Suprapubic skin (tissue), 4 donors: ENCODE measurements at regions not wholly inside any gene's neighbourhood (a gene's known extent, or its start where the extent isn't known, plus 50 kb on each side); places are given as distances from the start of the nearest gene placed in this dataset.
"Not testable (repeated sequence)": the region's sequence is repeated elsewhere in the genome, so short reads cannot be mapped to it uniquely, and the experiment has no call there.

Experiments used
- DNase-seq, 2 donors: peaks; one replicate each; pipeline ENCODE4 v3.0.0-alpha.2; 2019; ENCODE audit warnings: low spot score in 2 of 2
- H3K27ac ChIP-seq: fragments of 200-600 bp; sonication (generic); one replicate; pipeline ENCODE4 v1.5.1; 2019
- H3K27me3 ChIP-seq: fragments of 200-600 bp; sonication (generic); one replicate; pipeline ENCODE4 v1.5.1; 2019
- H3K36me3 ChIP-seq: fragments of 200-600 bp; sonication (generic); one replicate; pipeline ENCODE4 v1.5.1; 2019
- H3K4me1 ChIP-seq: fragments of 200-600 bp; sonication (generic); one replicate; pipeline ENCODE4 v1.5.1; 2019
- H3K4me3 ChIP-seq: fragments of 200-600 bp; sonication (generic); one replicate; pipeline ENCODE4 v1.5.1; 2019; ENCODE audit warnings: mild to moderate bottlenecking
- H3K9me3 ChIP-seq: fragments of 200-600 bp; sonication (generic); one replicate; pipeline ENCODE4 v1.5.1; 2019
- CTCF ChIP-seq, 2 donors: fragments of 200-600 bp in 1 of 2; fragments of 450-650 bp in 1 of 2; sonication (generic) in 1 of 2; IDR thresholded peaks; one replicate each; pipeline ENCODE4 v1.5.1; 2016 to 2019; ENCODE audit warnings: antibody characterized with exemption in 2 of 2, mild to moderate bottlenecking in 1 of 2, moderate library complexity in 1 of 2
- EP300 ChIP-seq: sonication (generic); formaldehyde crosslinking; IDR thresholded peaks from one replicate; pipeline ENCODE4 v1.6.1; 2017; ENCODE audit warnings: antibody characterized with exemption
- POLR2A ChIP-seq, 2 donors: fragments of 450-650 bp; IDR thresholded peaks; one replicate each; pipeline ENCODE4 v1.6.1; 2017; ENCODE audit warnings: antibody characterized with exemption in 2 of 2, mild to moderate bottlenecking in 2 of 2, moderate library complexity in 2 of 2
- POLR2AphosphoS5 ChIP-seq, 3 donors: sonication (generic); formaldehyde crosslinking; IDR thresholded peaks; one replicate each; pipeline ENCODE4 v1.6.1; 2017; ENCODE audit warnings: antibody characterized with exemption in 3 of 3
- WGBS: methylation state at CpG from one replicate; pipeline ENCODE4 v1.1.5; 2018; 5-methylcytosine and 5-hydroxymethylcytosine counted together

- H3K9me3 ChIP-seq = no peaks in the 10 kb centered on the region
- H3K27me3 ChIP-seq = no peaks in the 10 kb centered on the region
- H3K4me3 ChIP-seq = no peak overlapping the region
- TF ChIP-seq CTCF (IDR thresholded peaks at IDR 0.05) (no peak), POLR2AphosphoS5 (IDR thresholded peaks at IDR 0.05) (no peak), POLR2A (IDR thresholded peaks at IDR 0.05) (no peak), EP300 (no peak)
- H3K4me1 ChIP-seq = no peaks in the 10 kb centered on the region
- WGBS = 90% methylated on average over 2 of the region's 2 CpGs
- H3K27ac ChIP-seq = no peak overlapping the region
- DNase-seq = no peak
- no peaks in the 10 kb centered on the region for H3K36me3 ChIP-seq
Measured at GRCh38 chr1:95659166-95659565, 425.2 kb downstream of the RWDD3 start.

- 64% methylated on average over 4 of the region's 4 CpGs for whole genome bisulfite sequencing
- no peak overlapping the region for H3K4me3 ChIP-seq
- H3K27ac ChIP-seq = no peak overlapping the region
- H3K36me3 ChIP-seq = no peaks in the 10 kb centered on the region
- H3K9me3 ChIP-seq = no peaks in the 10 kb centered on the region
- H3K4me1 ChIP-seq = no peaks in the 10 kb centered on the region
- no peak for DNase-seq
- no peak for TF ChIP-seq CTCF (IDR thresholded peaks at IDR 0.05)
- no peak for TF ChIP-seq POLR2AphosphoS5 (IDR thresholded peaks at IDR 0.05)
- no peak for TF ChIP-seq EP300
- no peak for TF ChIP-seq POLR2A (IDR thresholded peaks at IDR 0.05)
- no peaks in the 10 kb centered on the region for H3K27me3 ChIP-seq
Measured at GRCh38 chr1:95659588-95659987, 425.6 kb downstream of the RWDD3 start.

- Histone ChIP-seq H3K9me3 (no peaks in the 10 kb centered on the region), H3K27me3 (no peaks in the 10 kb centered on the region), H3K36me3 (no peaks in the 10 kb centered on the region), H3K4me3 (no peak overlapping the region), H3K4me1 (no peaks in the 10 kb centered on the region), H3K27ac (no peak overlapping the region)
- no peak for DNase-seq
- no peak for TF ChIP-seq CTCF (IDR thresholded peaks at IDR 0.05)
- no peak for TF ChIP-seq POLR2A (IDR thresholded peaks at IDR 0.05)
- no peak for TF ChIP-seq POLR2AphosphoS5 (IDR thresholded peaks at IDR 0.05)
- no peak for TF ChIP-seq EP300
- 43% methylated on average over 2 of the region's 2 CpGs for WGBS
Measured at GRCh38 chr1:95660736-95661135, 426.7 kb downstream of the RWDD3 start.

GRCh38 chr1:95663530-95663929 lies 429.5 kb downstream of the RWDD3 start:
- H3K4me3 ChIP-seq = not testable (repeated sequence)

GRCh38 chr1:95668165-95668564 lies 434.2 kb downstream of the RWDD3 start:
- no peak for DNase-seq
- no peaks in the 10 kb centered on the region for H3K36me3 ChIP-seq
- no peaks in the 10 kb centered on the region for H3K27me3 ChIP-seq
- no peak overlapping the region for H3K27ac ChIP-seq
- no peak overlapping the region for H3K4me3 ChIP-seq
- H3K9me3 ChIP-seq = no peaks in the 10 kb centered on the region
- H3K4me1 ChIP-seq = no peaks in the 10 kb centered on the region
- 52% methylated on average over 3 of the region's 3 CpGs for WGBS
- no peak for TF ChIP-seq POLR2AphosphoS5 (IDR thresholded peaks at IDR 0.05)
- no peak for TF ChIP-seq CTCF (IDR thresholded peaks at IDR 0.05)
- TF ChIP-seq EP300 = no peak
- TF ChIP-seq POLR2A (IDR thresholded peaks at IDR 0.05) = no peak

More at GRCh38 chr1:95663530-95663929, 429.5 kb downstream of the RWDD3 start:
- H3K9me3 ChIP-seq, H3K4me1 ChIP-seq, DNase-seq, H3K36me3 ChIP-seq, H3K27me3 ChIP-seq, H3K27ac ChIP-seq: not testable (repeated sequence)
- WGBS = 89% methylated on average over 8 of the region's 8 CpGs

- H3K27me3 ChIP-seq, H3K36me3 ChIP-seq, H3K27ac ChIP-seq, H3K9me3 ChIP-seq, DNase-seq, H3K4me3 ChIP-seq, H3K4me1 ChIP-seq: not testable (repeated sequence)
- no CpG with 5 or more reads among the region's 29 CpGs for WGBS
Measured at GRCh38 chr1:95669638-95670037, 435.6 kb downstream of the RWDD3 start.
